ENCODE measurements at regions not wholly inside any gene's neighbourhood (a gene's known extent, or its start where the extent isn't known, plus 50 kb on each side); places are given as distances from the start of the nearest gene placed in this dataset.

- no peak for TF ChIP-seq POLR2A (IDR thresholded peaks at IDR 0.05; ENCODE audit: extremely low read depth, insufficient read length)
- no peak for TF ChIP-seq MAX (IDR thresholded peaks at IDR 0.05; ENCODE audit: low read depth, low read length)
- TF ChIP-seq MYC (IDR thresholded peaks at IDR 0.05; ENCODE audit: low read depth, low read length): no peak
- no peak for TF ChIP-seq CTCF (IDR thresholded peaks at IDR 0.05; ENCODE audit: low read depth, low read length)
- H3K4me3 ChIP-seq (ENCODE audit: low read depth, low read length): no peak overlapping the region
- DNase-seq (ENCODE audit: low read depth): no peak
These were observed 58.9 kb upstream of the SLC30A5 start for GRCh38 chr5:69034898-69035297.

DNA sequence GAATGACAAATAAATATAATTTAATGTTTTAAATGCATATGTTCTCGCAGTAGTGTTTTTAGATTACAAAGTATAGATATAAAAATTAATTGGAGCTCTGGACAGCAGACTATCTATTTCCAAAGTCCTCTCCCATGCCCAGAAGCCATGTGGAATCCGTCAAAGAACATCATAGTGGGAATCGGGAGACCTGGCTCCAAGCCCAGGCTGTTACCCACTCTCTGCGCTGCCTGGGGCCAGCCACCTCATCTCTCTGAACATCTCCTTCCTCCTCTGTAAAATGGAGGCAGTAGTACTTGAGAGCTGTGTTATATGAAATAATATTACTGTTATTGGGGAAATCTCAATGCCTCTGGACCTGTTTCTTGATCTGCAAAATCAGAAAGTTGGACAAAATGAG lies 58.1 kb upstream of the SLC30A5 start:
- TF ChIP-seq MYC (IDR thresholded peaks at IDR 0.05; ENCODE audit: low read depth, low read length): no peak
- TF ChIP-seq POLR2A (IDR thresholded peaks at IDR 0.05; ENCODE audit: extremely low read depth, insufficient read length): no peak
- TF ChIP-seq CTCF (IDR thresholded peaks at IDR 0.05; ENCODE audit: low read depth, low read length): no peak
- no peak for TF ChIP-seq MAX (IDR thresholded peaks at IDR 0.05; ENCODE audit: low read depth, low read length)
- no peak for DNase-seq (ENCODE audit: low read depth)
- no peak overlapping the region for H3K4me3 ChIP-seq (ENCODE audit: low read depth, low read length)

- no peak for DNase-seq (ENCODE audit: low read depth)
- no peak overlapping the region for H3K4me3 ChIP-seq (ENCODE audit: low read depth, low read length)
- no peak for TF ChIP-seq MAX (IDR thresholded peaks at IDR 0.05; ENCODE audit: low read depth, low read length)
- TF ChIP-seq POLR2A (IDR thresholded peaks at IDR 0.05; ENCODE audit: extremely low read depth, insufficient read length): no peak
- TF ChIP-seq CTCF (IDR thresholded peaks at IDR 0.05; ENCODE audit: low read depth, low read length): no peak
- no peak for TF ChIP-seq MYC (IDR thresholded peaks at IDR 0.05; ENCODE audit: low read depth, low read length)
These were observed 55.3 kb upstream of the SLC30A5 start for GRCh38 chr5:69038539-69038938.

GRCh38 chr5:69039829-69040228 lies 54.0 kb upstream of the SLC30A5 start:
- no peak for TF ChIP-seq POLR2A (IDR thresholded peaks at IDR 0.05; ENCODE audit: extremely low read depth, insufficient read length)
- no peak for TF ChIP-seq CTCF (IDR thresholded peaks at IDR 0.05; ENCODE audit: low read depth, low read length)
- DNase-seq (ENCODE audit: low read depth): no peak
- no peak overlapping the region for H3K4me3 ChIP-seq (ENCODE audit: low read depth, low read length)

DNA sequence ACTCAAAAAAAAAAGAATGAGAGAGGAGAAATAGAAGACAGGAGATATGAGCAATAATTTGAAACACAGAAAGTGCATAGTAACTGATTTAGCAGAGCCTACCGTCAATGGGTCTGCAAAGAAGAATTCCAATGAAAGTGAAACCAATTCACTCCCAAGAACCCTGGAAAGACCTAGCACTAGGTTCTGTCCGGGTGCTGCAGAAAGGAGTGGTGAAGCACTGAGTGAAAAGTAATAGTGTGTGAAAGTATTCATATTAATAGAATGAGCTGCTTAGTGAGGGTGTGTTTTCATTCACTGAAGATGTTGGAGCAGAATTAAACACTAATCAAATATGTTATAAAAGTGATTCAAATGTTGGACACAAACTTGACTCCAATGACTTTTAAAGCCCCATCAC lies 51.3 kb upstream of the SLC30A5 start:
- H3K4me3 ChIP-seq (ENCODE audit: low read depth, low read length): no peak overlapping the region
- no peak for TF ChIP-seq CTCF (IDR thresholded peaks at IDR 0.05; ENCODE audit: low read depth, low read length)
- no peak for TF ChIP-seq MAX (IDR thresholded peaks at IDR 0.05; ENCODE audit: low read depth, low read length)
- TF ChIP-seq MYC (IDR thresholded peaks at IDR 0.05; ENCODE audit: low read depth, low read length): no peak
- no peak for TF ChIP-seq POLR2A (IDR thresholded peaks at IDR 0.05; ENCODE audit: extremely low read depth, insufficient read length)
- peak; percentile 17 for DNase-seq (ENCODE audit: low read depth)
